CD4-positive, alpha-beta T cell treated with Interleukin-17A for 1 hour (primary cell): ENCODE measurements at regions not wholly inside any gene's neighbourhood (a gene's known extent, or its start where the extent isn't known, plus 50 kb on each side); places are given as distances from the start of the nearest gene placed in this dataset.

ENCODE experiments used
- DNase-seq: peaks from one replicate; pipeline ENCODE4 v3.0.0-alpha.2; 2020

- DNase-seq, result no peak
These were observed 239.4 kb upstream of the LRRN1 start for GRCh38 chr3:3559786-3560185.

GRCh38 chr3:3556078-3556477 is 243.2 kb upstream of the LRRN1 start:
- DNase-seq, result no peak

- DNase-seq, result no peak
These were observed 246.0 kb upstream of the LRRN1 start for GRCh38 chr3:3553236-3553635.

- no peak for DNase-seq
These were observed 246.5 kb upstream of the LRRN1 start for GRCh38 chr3:3552761-3553160.

- DNase-seq, result no peak
These were observed 247.2 kb upstream of the LRRN1 start for GRCh38 chr3:3551981-3552380.

- no peak for DNase-seq
These were observed 253.9 kb upstream of the LRRN1 start for GRCh38 chr3:3545360-3545759.

- DNase-seq, result no peak
These were observed 260.8 kb upstream of the LRRN1 start for GRCh38 chr3:3538451-3538850.

GRCh38 chr3:3532508-3532907 is 266.7 kb upstream of the LRRN1 start:
- no peak for DNase-seq

GRCh38 chr3:3531476-3531875 is 267.8 kb upstream of the LRRN1 start:
- DNase-seq, result no peak

- no peak for DNase-seq
These were observed 280.0 kb upstream of the LRRN1 start for GRCh38 chr3:3519266-3519665.

- DNase-seq, result no peak
These were observed 282.2 kb upstream of the LRRN1 start for GRCh38 chr3:3516996-3517395.

GRCh38 chr3:3516384-3516783 is 282.8 kb upstream of the LRRN1 start:
- DNase-seq, result no peak

GRCh38 chr3:3509665-3510064 is 289.6 kb upstream of the LRRN1 start:
- DNase-seq, result no peak

- no peak for DNase-seq
These were observed 294.5 kb upstream of the LRRN1 start for GRCh38 chr3:3504686-3505085.

GRCh38 chr3:3503411-3503810 is 295.8 kb upstream of the LRRN1 start:
- DNase-seq, result no peak

GRCh38 chr3:3499987-3500386 is 299.2 kb upstream of the LRRN1 start:
- no peak for DNase-seq

GRCh38 chr3:3499012-3499562 is 300.1 kb upstream of the LRRN1 start:
- no peak for DNase-seq

- DNase-seq, result no peak
These were observed 303.6 kb upstream of the LRRN1 start for GRCh38 chr3:3495611-3496010.

- no peak for DNase-seq
These were observed 297.2 kb upstream of the CRBN start for GRCh38 chr3:3476669-3477068.

GRCh38 chr3:3468596-3468995 is 289.1 kb upstream of the CRBN start:
- DNase-seq, result no peak

- no peak for DNase-seq
These were observed 284.6 kb upstream of the CRBN start for GRCh38 chr3:3464131-3464530.

- DNase-seq, result no peak
These were observed 281.8 kb upstream of the CRBN start for GRCh38 chr3:3461317-3461716.

- no peak for DNase-seq
These were observed 269.0 kb upstream of the CRBN start for GRCh38 chr3:3448468-3448867.

- DNase-seq, result no peak
These were observed 268.1 kb upstream of the CRBN start for GRCh38 chr3:3447641-3448040.

- no peak for DNase-seq
These were observed 266.8 kb upstream of the CRBN start for GRCh38 chr3:3446251-3446650.

GRCh38 chr3:3443482-3443881 is 264.0 kb upstream of the CRBN start:
- no peak for DNase-seq
